Gastroesophageal sphincter (tissue), 4 donors: ENCODE measurements at regions not wholly inside any gene's neighbourhood (a gene's known extent, or its start where the extent isn't known, plus 50 kb on each side); places are given as distances from the start of the nearest gene placed in this dataset.
A peak's percentile ranks its signal among the peaks of the same experiment; 100 is the strongest.
"Not testable (repeated sequence)": the region's sequence is repeated elsewhere in the genome, so short reads cannot be mapped to it uniquely, and the experiment has no call there.

Experiments used
- ATAC-seq: fragments of 150-250 bp; one replicate; pipeline ENCODE4 v1.9.1; 2016; ENCODE audit warnings: mild to moderate bottlenecking, moderate library complexity
- H3K27ac ChIP-seq, 4 donors: fragments of 200-600 bp; sonication (generic) in 3 of 4; 1 replicate in 3 of 4; 2 replicates in 1 of 4; pipeline ENCODE4 v1.5.1; 2016 to 2019
- H3K27me3 ChIP-seq: fragments of 200-600 bp; sonication (generic); one replicate; pipeline ENCODE4 v1.5.1; 2019
- H3K36me3 ChIP-seq, 2 donors: fragments of 200-600 bp; sonication (generic); one replicate each; pipeline ENCODE4 v1.5.1; 2019; ENCODE audit warnings: control low read depth in 1 of 2
- H3K4me1 ChIP-seq, 3 donors: fragments of 200-600 bp; sonication (generic); 1 replicate in 2 of 3; 2 replicates in 1 of 3; pipeline ENCODE4 v1.5.1; 2016 to 2019; ENCODE audit warnings: control low read depth in 2 of 3
- H3K4me3 ChIP-seq, 2 donors: fragments of 200-600 bp; sonication (generic); one replicate each; pipeline ENCODE4 v1.5.1; 2019; ENCODE audit warnings: mild to moderate bottlenecking in 1 of 2, moderate library complexity in 1 of 2
- H3K9me3 ChIP-seq, 3 donors: fragments of 200-600 bp; sonication (generic); one replicate each; pipeline ENCODE4 v1.5.1; 2017 to 2019; ENCODE audit warnings: control low read depth in 2 of 3
- CTCF ChIP-seq, 4 experiments: fragments of 200-600 bp in 2 of 4; fragments of 450-650 bp in 2 of 4; sonication (generic) in 1 of 4; IDR thresholded peaks; one replicate each; pipeline ENCODE4 v1.5.1; 2017 to 2019; ENCODE audit warnings: antibody characterized with exemption in 4 of 4, mild to moderate bottlenecking in 2 of 4, moderate library complexity in 2 of 4
- EP300 ChIP-seq: sonication (generic); formaldehyde crosslinking; IDR thresholded peaks from one replicate; pipeline ENCODE4 v1.6.1; 2017; ENCODE audit warnings: antibody characterized with exemption, mild to moderate bottlenecking
- POLR2A ChIP-seq, 2 donors: fragments of 450-650 bp; IDR thresholded peaks; one replicate each; pipeline ENCODE4 v1.6.1; 2017; ENCODE audit warnings: antibody characterized with exemption in 2 of 2, mild to moderate bottlenecking in 2 of 2, moderate library complexity in 1 of 2
- POLR2AphosphoS5 ChIP-seq: sonication (generic); formaldehyde crosslinking; IDR thresholded peaks from one replicate; pipeline ENCODE4 v1.6.1; 2017; ENCODE audit warnings: antibody characterized with exemption
- WGBS, 2 donors: methylation state at CpG; one replicate each; pipeline ENCODE4 v1.1.5; 2018; ENCODE audit warnings: low coverage in 1 of 2; 5-methylcytosine and 5-hydroxymethylcytosine counted together

GRCh38 chr14:59020382-59020781 lies 168.1 kb upstream of the DAAM1 start:
- H3K27ac ChIP-seq: no peak overlapping the region
- no peaks in the 10 kb centered on the region for H3K9me3 ChIP-seq
- no peak overlapping the region for H3K4me3 ChIP-seq
- TF ChIP-seq CTCF (IDR thresholded peaks at IDR 0.05) (peak in 1 of 4 experiments; percentile 19), POLR2AphosphoS5 (no peak)
- no peaks in the 10 kb centered on the region for H3K4me1 ChIP-seq
- H3K36me3 ChIP-seq: no peaks in the 10 kb centered on the region
- no peak for ATAC-seq
- no peaks in the 10 kb centered on the region for H3K27me3 ChIP-seq
- 87 to 89% methylated on average over 1 of the region's 1 CpG for WGBS, 2 donors

GRCh38 chr14:59022144-59022543 lies 166.3 kb upstream of the DAAM1 start:
- TF ChIP-seq POLR2A (IDR thresholded peaks at IDR 0.05) (no peak), CTCF (IDR thresholded peaks at IDR 0.05) (no peak), EP300 (no peak), POLR2AphosphoS5 (no peak)
- Histone ChIP-seq H3K4me3 (no peak overlapping the region), H3K9me3 (no peaks in the 10 kb centered on the region), H3K27me3 (no peaks in the 10 kb centered on the region), H3K27ac (no peak overlapping the region), H3K4me1 (no peaks in the 10 kb centered on the region), H3K36me3 (no peaks in the 10 kb centered on the region)
- 71 to 75% methylated on average over 3 to 4 of the region's 4 CpGs for WGBS, 2 donors
- ATAC-seq: no peak

- ATAC-seq: no peak
- Histone ChIP-seq H3K4me3 (no peak overlapping the region), H3K27ac (no peak overlapping the region), H3K27me3 (no peaks in the 10 kb centered on the region), H3K4me1 (peaks cover 0 to 7% (median 0%) of the 10 kb centered on the region in 3 donors), H3K9me3 (no peaks in the 10 kb centered on the region), H3K36me3 (no peaks in the 10 kb centered on the region)
- WGBS, 2 donors: 80% methylated on average over 2 of the region's 2 CpGs; no CpG with 5 or more reads in 1 of the 2 donors
- TF ChIP-seq EP300: no peak
- TF ChIP-seq POLR2A (IDR thresholded peaks at IDR 0.05): no peak
- no peak for TF ChIP-seq CTCF (IDR thresholded peaks at IDR 0.05)
- no peak for TF ChIP-seq POLR2AphosphoS5
Measured at GRCh38 chr14:59026081-59026480, 162.4 kb upstream of the DAAM1 start.

GRCh38 chr14:59026640-59027039 lies 161.8 kb upstream of the DAAM1 start:
- not testable (repeated sequence) for H3K4me3 ChIP-seq, H3K4me1 ChIP-seq, ATAC-seq, H3K27me3 ChIP-seq, H3K9me3 ChIP-seq, H3K27ac ChIP-seq, H3K36me3 ChIP-seq
- WGBS, 2 donors: 100% methylated on average over 1 of the region's 1 CpG; no CpG with 5 or more reads in 1 of the 2 donors

GRCh38 chr14:59028476-59029202 lies 159.8 kb upstream of the DAAM1 start:
- peak; percentile 77 for ATAC-seq
- 0% methylated on average over 4 to 5 of the region's 5 CpGs for WGBS, 2 donors

More at GRCh38 chr14:59028476-59029202, 159.8 kb upstream of the DAAM1 start:
- Histone ChIP-seq H3K9me3 (no peaks in the 10 kb centered on the region), H3K4me3 (no peak overlapping the region), H3K36me3 (no peaks in the 10 kb centered on the region), H3K27me3 (no peaks in the 10 kb centered on the region), H3K4me1 (peaks cover 0 to 7% (median 0%) of the 10 kb centered on the region in 3 donors), H3K27ac (no peak overlapping the region)
- TF ChIP-seq CTCF (IDR thresholded peaks at IDR 0.05) (peak; percentile 36 to 88 (median 60)), POLR2A (IDR thresholded peaks at IDR 0.05) (no peak)
